ENCODE measurements at regions not wholly inside any gene's neighbourhood (a gene's known extent, or its start where the extent isn't known, plus 50 kb on each side); places are given as distances from the start of the nearest gene placed in this dataset.
"Not testable (repeated sequence)": the region's sequence is repeated elsewhere in the genome, so short reads cannot be mapped to it uniquely, and the experiment has no call there.

DNA sequence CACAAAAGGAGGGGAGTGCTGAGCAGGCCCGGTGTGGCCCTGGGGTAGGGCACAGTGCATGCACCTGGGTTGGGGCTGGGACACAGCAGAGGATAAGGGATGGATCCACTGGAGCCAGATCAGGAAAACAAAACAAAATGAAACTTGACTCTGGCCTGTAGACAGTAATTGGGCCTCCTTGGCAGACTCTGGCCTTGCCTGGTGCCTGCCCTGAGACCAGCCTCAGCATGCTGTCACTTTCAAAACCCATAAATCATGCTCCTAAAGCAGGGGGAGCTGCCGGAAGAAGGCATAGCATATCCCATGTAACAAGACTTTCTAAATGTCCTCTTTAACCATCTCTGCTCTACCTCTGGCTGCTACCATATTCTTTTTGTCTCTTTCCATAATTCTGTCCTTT, 61.1 kb upstream of the IGFBP5 start:
- no peak overlapping the region for H3K27ac ChIP-seq
- TF ChIP-seq, protein P1, sequence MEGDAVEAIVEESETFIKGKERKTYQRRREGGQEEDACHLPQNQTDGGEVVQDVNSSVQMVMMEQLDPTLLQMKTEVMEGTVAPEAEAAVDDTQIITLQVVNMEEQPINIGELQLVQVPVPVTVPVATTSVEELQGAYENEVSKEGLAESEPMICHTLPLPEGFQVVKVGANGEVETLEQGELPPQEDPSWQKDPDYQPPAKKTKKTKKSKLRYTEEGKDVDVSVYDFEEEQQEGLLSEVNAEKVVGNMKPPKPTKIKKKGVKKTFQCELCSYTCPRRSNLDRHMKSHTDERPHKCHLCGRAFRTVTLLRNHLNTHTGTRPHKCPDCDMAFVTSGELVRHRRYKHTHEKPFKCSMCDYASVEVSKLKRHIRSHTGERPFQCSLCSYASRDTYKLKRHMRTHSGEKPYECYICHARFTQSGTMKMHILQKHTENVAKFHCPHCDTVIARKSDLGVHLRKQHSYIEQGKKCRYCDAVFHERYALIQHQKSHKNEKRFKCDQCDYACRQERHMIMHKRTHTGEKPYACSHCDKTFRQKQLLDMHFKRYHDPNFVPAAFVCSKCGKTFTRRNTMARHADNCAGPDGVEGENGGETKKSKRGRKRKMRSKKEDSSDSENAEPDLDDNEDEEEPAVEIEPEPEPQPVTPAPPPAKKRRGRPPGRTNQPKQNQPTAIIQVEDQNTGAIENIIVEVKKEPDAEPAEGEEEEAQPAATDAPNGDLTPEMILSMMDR (conservative IDR thresholded peaks at IDR 0.05; ENCODE audit: low read depth, low read length): no peak
- no peak overlapping the region for H3K4me2 ChIP-seq
- no peaks in the 10 kb centered on the region for H3K36me3 ChIP-seq (ENCODE audit: insufficient read depth)
- no peak overlapping the region for H3K9ac ChIP-seq
- H3K4me3 ChIP-seq (IDR thresholded peaks at IDR 0.05; ENCODE audit: insufficient read depth, low read depth, low read length): no peak overlapping the region
- no peaks in the 10 kb centered on the region for H3K4me1 ChIP-seq (ENCODE audit: low read depth, poor library complexity, severe bottlenecking)
- no peaks in the 10 kb centered on the region for H4K20me1 ChIP-seq (ENCODE audit: insufficient read depth)
- H3K79me2 ChIP-seq (ENCODE audit: insufficient read depth, low read depth): no peaks in the 10 kb centered on the region
- H2AFZ ChIP-seq (ENCODE audit: low read depth): no peak overlapping the region
- no peaks in the 10 kb centered on the region for H3K27me3 ChIP-seq (ENCODE audit: insufficient read depth, low read depth)

DNA sequence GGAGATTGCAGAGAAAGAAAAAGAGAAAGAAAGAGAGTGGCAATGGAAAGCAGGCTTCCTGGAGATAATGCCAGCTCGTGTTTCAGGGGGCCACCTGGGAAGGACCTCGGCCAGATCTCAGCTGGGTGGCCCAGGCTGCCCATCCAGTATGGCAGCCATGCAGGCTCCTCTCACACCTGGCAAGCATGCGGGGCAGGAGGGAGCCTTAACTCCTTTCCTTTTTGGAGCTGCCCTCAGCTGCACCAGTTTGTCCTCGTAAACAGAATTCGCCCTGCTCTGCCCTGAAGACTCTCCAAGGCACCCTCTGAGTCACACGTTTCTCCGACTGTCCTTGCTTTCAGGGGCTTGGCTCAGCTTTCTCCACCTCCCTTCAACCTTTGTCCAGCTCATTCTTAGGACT, 59.5 kb upstream of the IGFBP5 start:
- H3K36me3 ChIP-seq (ENCODE audit: insufficient read depth): no peaks in the 10 kb centered on the region
- no peaks in the 10 kb centered on the region for H4K20me1 ChIP-seq (ENCODE audit: insufficient read depth)
- H3K79me2 ChIP-seq (ENCODE audit: insufficient read depth, low read depth): no peaks in the 10 kb centered on the region
- no peak overlapping the region for H3K9ac ChIP-seq
- no peaks in the 10 kb centered on the region for H3K27me3 ChIP-seq (ENCODE audit: insufficient read depth, low read depth)
- no peak overlapping the region for H2AFZ ChIP-seq (ENCODE audit: low read depth)
- TF ChIP-seq, protein P1 (conservative IDR thresholded peaks at IDR 0.05; ENCODE audit: low read depth, low read length): no peak
- H3K4me1 ChIP-seq (ENCODE audit: low read depth, poor library complexity, severe bottlenecking): no peaks in the 10 kb centered on the region
- no peak overlapping the region for H3K4me2 ChIP-seq
- no peak overlapping the region for H3K4me3 ChIP-seq (IDR thresholded peaks at IDR 0.05; ENCODE audit: insufficient read depth, low read depth, low read length)
- no peak overlapping the region for H3K27ac ChIP-seq

DNA sequence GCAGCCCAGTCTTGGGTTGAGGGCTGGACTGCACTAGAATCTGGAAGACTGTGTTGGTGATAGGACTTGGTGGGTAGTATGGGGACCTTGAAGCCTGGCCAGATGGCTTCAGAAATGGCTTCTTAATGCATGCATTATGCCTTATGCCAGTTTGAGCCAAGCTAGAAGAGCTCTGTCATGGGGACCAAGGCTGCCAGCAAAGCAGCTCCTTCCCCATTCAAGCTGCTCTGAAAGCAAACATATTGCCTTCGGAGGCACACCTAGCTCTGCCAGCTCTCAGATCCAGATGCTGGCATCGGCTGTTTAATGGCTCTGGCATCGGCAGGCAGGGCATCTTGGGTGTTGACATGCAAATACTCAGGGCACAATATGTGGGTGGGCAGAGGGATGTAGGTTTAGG, 59.0 kb upstream of the IGFBP5 start:
- Histone ChIP-seq H4K20me1 (ENCODE audit: insufficient read depth) (no peaks in the 10 kb centered on the region), H3K4me2 (no peak overlapping the region), H3K27me3 (ENCODE audit: insufficient read depth, low read depth) (no peaks in the 10 kb centered on the region), H3K36me3 (ENCODE audit: insufficient read depth) (no peaks in the 10 kb centered on the region), H3K9ac (no peak overlapping the region), H3K4me3 (IDR thresholded peaks at IDR 0.05; ENCODE audit: insufficient read depth, low read depth, low read length) (no peak overlapping the region), H3K79me2 (ENCODE audit: insufficient read depth, low read depth) (no peaks in the 10 kb centered on the region), H2AFZ (ENCODE audit: low read depth) (no peak overlapping the region), H3K4me1 (ENCODE audit: low read depth, poor library complexity, severe bottlenecking) (no peaks in the 10 kb centered on the region), H3K27ac (no peak overlapping the region)
- TF ChIP-seq, protein P1 (conservative IDR thresholded peaks at IDR 0.05; ENCODE audit: low read depth, low read length): no peak

DNA sequence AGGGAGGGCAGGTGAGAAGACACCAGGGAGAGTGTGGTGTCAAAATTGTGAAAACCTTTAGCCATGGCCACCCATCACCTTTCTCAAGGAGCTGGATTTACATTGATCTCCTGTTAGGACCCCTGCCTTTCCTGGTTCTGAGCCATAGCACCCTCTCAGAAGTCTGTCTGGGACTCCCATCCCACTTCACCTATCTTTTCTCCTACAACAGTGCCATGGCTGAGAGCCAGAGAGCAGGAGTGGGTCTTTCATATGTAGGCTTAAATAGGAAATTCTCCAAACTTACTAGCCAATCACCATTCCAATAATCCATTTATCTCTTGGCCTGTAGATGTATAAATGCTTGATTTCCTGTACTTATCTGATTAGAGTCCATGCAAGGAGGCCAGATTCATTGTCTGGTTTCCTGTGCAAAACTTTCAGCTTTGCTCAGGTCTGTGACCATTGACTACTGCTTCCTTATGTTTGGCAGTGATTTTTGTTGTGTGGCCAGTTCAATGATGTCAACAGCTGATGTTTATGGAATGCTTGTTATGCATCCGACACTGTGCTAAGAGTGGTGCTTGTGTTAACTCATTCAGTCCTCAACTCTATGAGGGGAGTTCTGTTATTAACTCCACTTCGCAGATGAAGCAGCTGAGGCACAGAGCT, 57.6 kb upstream of the IGFBP5 start:
- TF ChIP-seq, protein P1 (conservative IDR thresholded peaks at IDR 0.05; ENCODE audit: low read depth, low read length): no peak

DNA sequence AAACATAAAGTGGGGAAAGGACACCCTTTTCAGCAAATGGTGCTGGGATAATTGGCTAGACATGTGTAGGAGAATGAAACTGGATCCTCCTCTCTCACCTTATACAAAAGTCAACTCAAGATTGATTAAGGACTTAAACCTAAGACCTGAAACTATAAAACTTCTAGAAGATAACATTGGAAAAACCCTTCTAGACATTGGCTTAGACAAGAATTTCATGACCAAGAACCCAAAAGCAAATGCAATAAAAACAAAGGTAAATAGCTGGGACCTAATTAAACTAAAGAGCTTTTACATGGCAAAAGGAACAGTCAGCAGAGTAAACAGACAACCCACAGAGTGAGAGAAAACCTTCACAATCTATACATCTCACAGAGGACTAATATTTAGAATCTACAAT, 55.4 kb upstream of the IGFBP5 start:
- H3K4me2 ChIP-seq; H3K4me3 ChIP-seq (IDR thresholded peaks at IDR 0.05; ENCODE audit: insufficient read depth, low read depth, low read length); H3K27ac ChIP-seq; H3K36me3 ChIP-seq (ENCODE audit: insufficient read depth); H3K9ac ChIP-seq; H3K4me1 ChIP-seq (ENCODE audit: low read depth, poor library complexity, severe bottlenecking); H4K20me1 ChIP-seq (ENCODE audit: insufficient read depth); H2AFZ ChIP-seq (ENCODE audit: low read depth); H3K27me3 ChIP-seq (ENCODE audit: insufficient read depth, low read depth); H3K79me2 ChIP-seq (ENCODE audit: insufficient read depth, low read depth): not testable (repeated sequence)

More for the DNA sequence above, 57.6 kb upstream of the IGFBP5 start:
- Histone ChIP-seq H3K4me2 (no peak overlapping the region), H3K4me3 (IDR thresholded peaks at IDR 0.05; ENCODE audit: insufficient read depth, low read depth, low read length) (no peak overlapping the region), H2AFZ (ENCODE audit: low read depth) (no peak overlapping the region), H4K20me1 (ENCODE audit: insufficient read depth) (no peaks in the 10 kb centered on the region), H3K27ac (no peak overlapping the region), H3K36me3 (ENCODE audit: insufficient read depth) (no peaks in the 10 kb centered on the region), H3K27me3 (ENCODE audit: insufficient read depth, low read depth) (no peaks in the 10 kb centered on the region), H3K9ac (no peak overlapping the region), H3K79me2 (ENCODE audit: insufficient read depth, low read depth) (no peaks in the 10 kb centered on the region), H3K4me1 (ENCODE audit: low read depth, poor library complexity, severe bottlenecking) (no peaks in the 10 kb centered on the region)
